NCI-H1694 treated with DMSO at 0.1 percent for 48 hours (cell line): ENCODE measurements at regions not wholly inside any gene's neighbourhood (a gene's known extent, or its start where the extent isn't known, plus 50 kb on each side); places are given as distances from the start of the nearest gene placed in this dataset.

Experiments
- DNase-seq: peaks from one replicate; lab custom pipeline; 2025; lab: John Stamatoyannopoulos, UW

GRCh38 chr12:65682112-65682511, 142.2 kb upstream of the HMGA2 start:
- DNase-seq, result no peak

- no peak for DNase-seq
These were observed 139.4 kb upstream of the HMGA2 start for GRCh38 chr12:65684906-65685305.

- DNase-seq, result no peak
These were observed 138.8 kb upstream of the HMGA2 start for GRCh38 chr12:65685514-65685913.

GRCh38 chr12:65689508-65689907, 134.8 kb upstream of the HMGA2 start:
- DNase-seq, result no peak

- no peak for DNase-seq
These were observed 133.8 kb upstream of the HMGA2 start for GRCh38 chr12:65690477-65690876.

- no peak for DNase-seq
These were observed 130.2 kb upstream of the HMGA2 start for GRCh38 chr12:65694130-65694529.

GRCh38 chr12:65695113-65695865, 129.0 kb upstream of the HMGA2 start:
- no peak for DNase-seq

GRCh38 chr12:65696227-65696626, 128.1 kb upstream of the HMGA2 start:
- DNase-seq, result no peak

GRCh38 chr12:65699251-65699650, 125.0 kb upstream of the HMGA2 start:
- no peak for DNase-seq

GRCh38 chr12:65703176-65703575, 121.1 kb upstream of the HMGA2 start:
- no peak for DNase-seq

- no peak for DNase-seq
These were observed 118.9 kb upstream of the HMGA2 start for GRCh38 chr12:65705380-65705876.

- no peak for DNase-seq
These were observed 117.2 kb upstream of the HMGA2 start for GRCh38 chr12:65707051-65707450.

- no peak for DNase-seq
These were observed 111.9 kb upstream of the HMGA2 start for GRCh38 chr12:65712260-65713004.

- DNase-seq, result no peak
These were observed 108.3 kb upstream of the HMGA2 start for GRCh38 chr12:65715961-65716360.

- DNase-seq, result no peak
These were observed 103.8 kb upstream of the HMGA2 start for GRCh38 chr12:65720136-65721130.

GRCh38 chr12:65721541-65722190, 102.6 kb upstream of the HMGA2 start:
- DNase-seq, result no peak

- DNase-seq, result no peak
These were observed 98.9 kb upstream of the HMGA2 start for GRCh38 chr12:65725376-65725775.

GRCh38 chr12:65728455-65728847, 95.8 kb upstream of the HMGA2 start:
- no peak for DNase-seq

- DNase-seq, result no peak
These were observed 95.2 kb upstream of the HMGA2 start for GRCh38 chr12:65728848-65729793.

GRCh38 chr12:65731771-65732170, 92.5 kb upstream of the HMGA2 start:
- no peak for DNase-seq
